NB4 (cell line): ENCODE measurements at regions not wholly inside any gene's neighbourhood (a gene's known extent, or its start where the extent isn't known, plus 50 kb on each side); places are given as distances from the start of the nearest gene placed in this dataset.

Experiments used
- MYC ChIP-seq: IDR thresholded peaks from 2 replicates; pipeline ENCODE4 v1.6.1; 2011; ENCODE audit warnings: low read depth, low read length
- POLR2A ChIP-seq: IDR thresholded peaks from 2 replicates; pipeline ENCODE4 v1.6.1; 2011; ENCODE audit warnings: mild to moderate bottlenecking; ENCODE audit not compliant: insufficient read length; ENCODE audit errors: extremely low read depth
- TF ChIP-seq, protein P1 (sequence below): IDR thresholded peaks from one replicate; pipeline ENCODE4 v1.5.1; 2012; ENCODE audit warnings: low read depth, low read length
- TF ChIP-seq, protein P2 (sequence below): IDR thresholded peaks from 2 replicates; pipeline ENCODE4 v1.6.1; 2011; ENCODE audit warnings: low read depth, low read length

DNA sequence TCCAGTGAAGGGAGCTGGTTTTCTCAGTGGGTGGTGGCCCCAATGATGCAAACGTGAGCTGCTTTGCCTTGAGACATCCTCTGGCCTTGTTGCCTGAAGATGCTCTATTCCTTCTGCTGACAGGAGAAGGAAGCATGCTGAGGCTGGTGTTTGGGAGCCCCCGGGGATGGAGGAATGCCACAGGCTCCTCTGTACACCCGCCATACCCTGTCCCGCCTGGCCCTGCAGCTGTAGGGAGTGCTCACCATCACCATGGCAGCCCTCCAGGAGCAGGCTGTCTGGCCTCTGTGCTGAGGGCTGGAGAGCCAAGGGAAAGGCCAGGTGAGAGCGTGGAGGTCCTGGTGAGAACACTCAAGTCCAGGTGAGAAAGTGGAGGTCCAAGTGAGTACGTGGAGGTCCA is 134.4 kb downstream of the MRPL36 start:
- TF ChIP-seq, protein P1, sequence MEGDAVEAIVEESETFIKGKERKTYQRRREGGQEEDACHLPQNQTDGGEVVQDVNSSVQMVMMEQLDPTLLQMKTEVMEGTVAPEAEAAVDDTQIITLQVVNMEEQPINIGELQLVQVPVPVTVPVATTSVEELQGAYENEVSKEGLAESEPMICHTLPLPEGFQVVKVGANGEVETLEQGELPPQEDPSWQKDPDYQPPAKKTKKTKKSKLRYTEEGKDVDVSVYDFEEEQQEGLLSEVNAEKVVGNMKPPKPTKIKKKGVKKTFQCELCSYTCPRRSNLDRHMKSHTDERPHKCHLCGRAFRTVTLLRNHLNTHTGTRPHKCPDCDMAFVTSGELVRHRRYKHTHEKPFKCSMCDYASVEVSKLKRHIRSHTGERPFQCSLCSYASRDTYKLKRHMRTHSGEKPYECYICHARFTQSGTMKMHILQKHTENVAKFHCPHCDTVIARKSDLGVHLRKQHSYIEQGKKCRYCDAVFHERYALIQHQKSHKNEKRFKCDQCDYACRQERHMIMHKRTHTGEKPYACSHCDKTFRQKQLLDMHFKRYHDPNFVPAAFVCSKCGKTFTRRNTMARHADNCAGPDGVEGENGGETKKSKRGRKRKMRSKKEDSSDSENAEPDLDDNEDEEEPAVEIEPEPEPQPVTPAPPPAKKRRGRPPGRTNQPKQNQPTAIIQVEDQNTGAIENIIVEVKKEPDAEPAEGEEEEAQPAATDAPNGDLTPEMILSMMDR, result no peak
- TF ChIP-seq MYC (no peak), POLR2A (no peak)
- TF ChIP-seq, protein P2, sequence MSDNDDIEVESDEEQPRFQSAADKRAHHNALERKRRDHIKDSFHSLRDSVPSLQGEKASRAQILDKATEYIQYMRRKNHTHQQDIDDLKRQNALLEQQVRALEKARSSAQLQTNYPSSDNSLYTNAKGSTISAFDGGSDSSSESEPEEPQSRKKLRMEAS, result no peak
